Natural killer cell (primary cell): ENCODE measurements at regions not wholly inside any gene's neighbourhood (a gene's known extent, or its start where the extent isn't known, plus 50 kb on each side); places are given as distances from the start of the nearest gene placed in this dataset.

Experiments used
- ATAC-seq, 3 donors: fragments of 150-1000 bp in 2 of 3; fragments of 200-7000 bp in 1 of 3; cut with Tn5 transposase; 1 replicate in 1 of 3; 2 replicates in 2 of 3; pipeline ENCODE4 v1.10.0; 2021; ENCODE audit warnings: mild to moderate bottlenecking in 2 of 3, moderate library complexity in 2 of 3
- DNase-seq, 2 donors: peaks; one replicate each; pipeline versions ENCODE4 v3.0.0 to v3.0.0-alpha.2; 2013 to 2021; ENCODE audit warnings: mixed read lengths in 1 of 2
- H3K27ac ChIP-seq: one replicate; pipeline ENCODE4 v1.5.1; 2013; ENCODE audit warnings: mild to moderate bottlenecking, low read length
- H3K27me3 ChIP-seq: one replicate; pipeline ENCODE4 v1.6.1; 2013; ENCODE audit warnings: low read length; ENCODE audit not compliant: control insufficient read depth, insufficient read depth
- H3K36me3 ChIP-seq: one replicate; pipeline ENCODE4 v1.6.1; 2013; ENCODE audit warnings: low read length; ENCODE audit not compliant: control insufficient read depth, insufficient read depth
- H3K4me1 ChIP-seq: one replicate; pipeline ENCODE4 v1.6.1; 2013; ENCODE audit warnings: low read length; ENCODE audit not compliant: control insufficient read depth, insufficient read depth
- H3K4me3 ChIP-seq: one replicate; pipeline ENCODE4 v1.5.1; 2013; ENCODE audit warnings: low read length
- H3K9me3 ChIP-seq: one replicate; pipeline ENCODE4 v1.6.1; 2013; ENCODE audit warnings: low read length; ENCODE audit not compliant: control insufficient read depth, insufficient read depth
- H3K27ac Mint-ChIP-seq, 2 donors: one replicate each; pipeline ENCODE4 v1.8.0; 2022; ENCODE audit warnings: mild to moderate bottlenecking in 2 of 2, mixed read lengths in 2 of 2, moderate library complexity in 1 of 2
- H3K27me3 Mint-ChIP-seq, 2 donors: one replicate each; pipeline ENCODE4 v1.8.0; 2022; ENCODE audit warnings: low read depth in 2 of 2, mixed read lengths in 2 of 2
- H3K36me3 Mint-ChIP-seq: one replicate; pipeline ENCODE4 v1.8.0; 2022; ENCODE audit warnings: mixed read lengths
- H3K4me1 Mint-ChIP-seq, 2 donors: one replicate each; pipeline ENCODE4 v1.8.0; 2022; ENCODE audit warnings: mixed read lengths in 2 of 2
- H3K4me3 Mint-ChIP-seq: one replicate; pipeline ENCODE4 v1.8.0; 2022; ENCODE audit warnings: mild to moderate bottlenecking, moderate library complexity, mixed read lengths
- H3K9me3 Mint-ChIP-seq, 2 donors: one replicate each; pipeline ENCODE4 v1.8.0; 2022; ENCODE audit warnings: mixed read lengths in 2 of 2
- WGBS: methylation state at CpG from one replicate; pipeline ENCODE4 v1.1.7; 2013; ENCODE audit warnings: missing lambda C conversion rate; ENCODE audit not compliant: insufficient coverage; 5-methylcytosine and 5-hydroxymethylcytosine counted together
- intact Hi-C: fragments of 100-400 bp; cut with micrococcal nuclease; formaldehyde crosslinking; loops from one replicate; pipeline ENCODE4 v1.14.2; 2022
- TF ChIP-seq, protein P1 (sequence below): fragments of 200-600 bp; IDR thresholded peaks from one replicate; pipeline ENCODE4 v1.8.0; 2022; ENCODE audit warnings: antibody characterized with exemption

DNA sequence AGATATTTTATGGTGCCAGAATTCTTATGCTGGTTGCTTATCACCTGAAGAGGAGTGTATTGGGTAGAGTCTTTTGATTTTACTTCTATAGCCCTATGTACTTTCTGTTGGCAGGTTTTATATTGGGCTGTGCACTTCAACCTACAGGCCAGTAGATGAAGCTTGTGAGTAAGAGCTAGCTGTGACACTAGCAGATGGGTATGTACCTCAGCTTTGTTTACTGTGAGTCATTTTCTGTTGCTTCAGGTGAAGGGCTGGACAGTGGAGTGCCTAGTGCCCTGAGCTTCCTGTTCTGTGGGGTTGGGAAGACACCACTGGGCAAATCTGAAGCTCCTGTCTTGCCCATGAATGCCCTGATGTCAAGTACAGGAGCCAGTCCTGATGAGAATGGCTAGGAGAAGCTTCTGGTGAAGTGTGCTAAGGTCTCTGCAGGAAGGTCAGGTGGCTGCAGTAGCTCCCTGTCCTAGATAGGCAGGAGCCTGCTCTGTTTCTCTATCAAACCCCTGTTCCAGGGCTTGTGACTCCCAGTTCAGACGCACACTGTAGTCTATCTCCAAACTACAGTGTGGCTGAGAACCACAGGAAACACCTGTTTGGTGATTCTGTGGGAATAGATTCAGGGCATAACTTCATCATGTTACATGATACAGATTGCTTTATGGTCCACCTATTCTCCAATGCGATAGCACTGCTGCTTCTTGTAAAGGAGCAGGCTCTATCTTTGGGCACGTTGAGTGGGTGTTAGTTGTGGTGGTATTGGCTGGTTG lies 755.7 kb downstream of the KCNA4 start:
- H3K4me3 Mint-ChIP-seq = no peak overlapping the region
- Histone ChIP-seq H3K4me3 (no peak overlapping the region), H3K27ac (no peak overlapping the region), H3K27me3 (no peaks in the 10 kb centered on the region), H3K9me3 (peaks cover 10% of the 10 kb centered on the region), H3K4me1 (no peaks in the 10 kb centered on the region), H3K36me3 (no peaks in the 10 kb centered on the region)
- no peak for DNase-seq
- TF ChIP-seq, protein P1, sequence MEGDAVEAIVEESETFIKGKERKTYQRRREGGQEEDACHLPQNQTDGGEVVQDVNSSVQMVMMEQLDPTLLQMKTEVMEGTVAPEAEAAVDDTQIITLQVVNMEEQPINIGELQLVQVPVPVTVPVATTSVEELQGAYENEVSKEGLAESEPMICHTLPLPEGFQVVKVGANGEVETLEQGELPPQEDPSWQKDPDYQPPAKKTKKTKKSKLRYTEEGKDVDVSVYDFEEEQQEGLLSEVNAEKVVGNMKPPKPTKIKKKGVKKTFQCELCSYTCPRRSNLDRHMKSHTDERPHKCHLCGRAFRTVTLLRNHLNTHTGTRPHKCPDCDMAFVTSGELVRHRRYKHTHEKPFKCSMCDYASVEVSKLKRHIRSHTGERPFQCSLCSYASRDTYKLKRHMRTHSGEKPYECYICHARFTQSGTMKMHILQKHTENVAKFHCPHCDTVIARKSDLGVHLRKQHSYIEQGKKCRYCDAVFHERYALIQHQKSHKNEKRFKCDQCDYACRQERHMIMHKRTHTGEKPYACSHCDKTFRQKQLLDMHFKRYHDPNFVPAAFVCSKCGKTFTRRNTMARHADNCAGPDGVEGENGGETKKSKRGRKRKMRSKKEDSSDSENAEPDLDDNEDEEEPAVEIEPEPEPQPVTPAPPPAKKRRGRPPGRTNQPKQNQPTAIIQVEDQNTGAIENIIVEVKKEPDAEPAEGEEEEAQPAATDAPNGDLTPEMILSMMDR = no peak
- no peak overlapping the region for H3K27ac Mint-ChIP-seq
- no peaks in the 10 kb centered on the region for H3K27me3 Mint-ChIP-seq
- H3K4me1 Mint-ChIP-seq = no peaks in the 10 kb centered on the region
- peaks cover 20 to 29% of the 10 kb centered on the region in 2 donors for H3K9me3 Mint-ChIP-seq
- ATAC-seq = no peak
- peaks cover 18% of the 10 kb centered on the region for H3K36me3 Mint-ChIP-seq
- 88% methylated on average over 2 of the region's 3 CpGs for WGBS
- intact Hi-C loops = no loop called here

DNA sequence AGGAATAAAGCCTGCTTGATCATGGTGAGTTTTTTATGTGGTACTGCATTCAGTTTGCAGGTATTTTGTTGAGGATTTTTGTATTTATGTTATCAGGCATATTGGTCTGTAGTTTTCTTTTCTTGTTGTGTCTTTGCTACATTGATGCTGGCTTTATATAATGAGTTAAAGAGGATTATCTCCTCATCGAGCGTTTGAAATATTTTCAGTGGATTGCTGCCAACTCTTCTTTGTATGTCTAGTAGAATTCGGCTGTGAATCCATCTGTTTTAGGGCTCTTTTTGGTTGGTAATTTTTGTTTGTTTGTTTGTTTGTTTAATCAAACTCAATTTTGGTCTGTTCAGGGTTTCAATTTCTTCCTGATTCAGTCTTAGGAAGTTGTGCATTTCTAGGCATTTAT lies 758.4 kb downstream of the KCNA4 start:
- no peak overlapping the region for H3K27ac Mint-ChIP-seq
- intact Hi-C loops = no loop called here
- ATAC-seq = no peak
- Histone ChIP-seq H3K36me3 (no peaks in the 10 kb centered on the region), H3K9me3 (peaks cover 10% of the 10 kb centered on the region), H3K4me3 (no peak overlapping the region), H3K27ac (no peak overlapping the region), H3K4me1 (no peaks in the 10 kb centered on the region), H3K27me3 (no peaks in the 10 kb centered on the region)
- H3K36me3 Mint-ChIP-seq = peaks cover 18% of the 10 kb centered on the region
- H3K4me3 Mint-ChIP-seq = no peak overlapping the region
- WGBS = 51% methylated on average over 3 of the region's 3 CpGs
- TF ChIP-seq, protein P1 = no peak
- H3K27me3 Mint-ChIP-seq = no peaks in the 10 kb centered on the region
- H3K9me3 Mint-ChIP-seq = peaks cover 16 to 26% of the 10 kb centered on the region in 2 donors
- no peaks in the 10 kb centered on the region for H3K4me1 Mint-ChIP-seq
- DNase-seq = no peak

DNA sequence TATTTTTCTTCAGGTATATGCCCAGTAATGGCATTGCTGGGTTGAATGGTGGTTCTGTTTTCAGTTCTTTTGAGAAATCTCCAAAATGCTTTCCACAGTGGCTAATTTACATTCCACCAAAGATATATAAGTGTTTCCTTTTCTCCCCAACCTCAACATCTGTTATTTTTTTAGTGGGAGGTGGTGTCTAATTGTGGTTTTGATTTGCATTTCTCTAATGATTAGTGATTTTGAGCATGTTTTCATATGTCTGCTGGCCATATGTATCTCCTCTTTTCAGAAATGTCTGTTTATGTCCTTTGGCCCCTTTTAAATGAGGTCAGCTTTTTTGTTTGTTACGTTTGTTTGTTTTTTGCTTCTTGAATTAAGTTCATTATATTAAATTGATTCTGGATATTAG lies 760.2 kb downstream of the KCNA4 start:
- no peak for DNase-seq
- Histone ChIP-seq H3K9me3 (peaks cover 7% of the 10 kb centered on the region), H3K4me3 (no peak overlapping the region), H3K27me3 (no peaks in the 10 kb centered on the region), H3K27ac (no peak overlapping the region), H3K4me1 (no peaks in the 10 kb centered on the region), H3K36me3 (no peaks in the 10 kb centered on the region)
- ATAC-seq = no peak
- WGBS = 0% methylated on average over 1 of the region's 1 CpG
- intact Hi-C loops = no loop called here
- H3K27me3 Mint-ChIP-seq = no peaks in the 10 kb centered on the region
- peaks cover 15 to 32% of the 10 kb centered on the region in 2 donors for H3K9me3 Mint-ChIP-seq
- no peak overlapping the region for H3K27ac Mint-ChIP-seq
- H3K36me3 Mint-ChIP-seq = peaks cover 18% of the 10 kb centered on the region
- no peaks in the 10 kb centered on the region for H3K4me1 Mint-ChIP-seq
- no peak overlapping the region for H3K4me3 Mint-ChIP-seq
- TF ChIP-seq, protein P1 = no peak

DNA sequence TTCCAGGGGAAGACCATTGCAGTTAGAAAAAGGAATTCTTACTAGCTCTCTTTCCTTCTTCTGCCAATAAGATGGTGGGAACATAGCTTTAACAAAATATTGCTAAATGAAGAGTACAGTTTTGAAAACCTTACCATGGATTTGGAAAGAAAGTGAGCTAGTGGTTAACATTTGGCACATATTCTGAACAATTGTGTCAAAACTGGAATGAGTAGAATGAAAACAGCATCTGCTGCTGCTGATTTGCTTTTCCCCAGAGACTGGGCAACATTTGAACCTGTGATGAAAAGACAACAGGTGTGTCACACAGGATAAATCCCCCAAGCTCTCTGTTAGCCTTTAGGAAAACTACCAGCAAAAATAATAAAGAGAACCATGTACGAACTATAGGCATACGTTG lies 761.4 kb downstream of the KCNA4 start:
- H3K27ac ChIP-seq = no peak overlapping the region
- no peaks in the 10 kb centered on the region for H3K9me3 ChIP-seq
- no peaks in the 10 kb centered on the region for H3K36me3 ChIP-seq
- intact Hi-C loops = no loop called here
- H3K4me1 ChIP-seq = no peaks in the 10 kb centered on the region
- TF ChIP-seq, protein P1 = no peak
- ATAC-seq = no peak
- H3K36me3 Mint-ChIP-seq = peaks cover 18% of the 10 kb centered on the region
- H3K9me3 Mint-ChIP-seq = peaks cover 15 to 37% of the 10 kb centered on the region in 2 donors
- no peaks in the 10 kb centered on the region for H3K27me3 ChIP-seq
- H3K4me1 Mint-ChIP-seq = no peaks in the 10 kb centered on the region
- DNase-seq = no peak
- no peak overlapping the region for H3K27ac Mint-ChIP-seq
- no peak overlapping the region for H3K4me3 ChIP-seq
- no peaks in the 10 kb centered on the region for H3K27me3 Mint-ChIP-seq
- WGBS = 82% methylated on average over 2 of the region's 2 CpGs
- no peak overlapping the region for H3K4me3 Mint-ChIP-seq
